ENCODE measurements at regions not wholly inside any gene's neighbourhood (a gene's known extent, or its start where the extent isn't known, plus 50 kb on each side); places are given as distances from the start of the nearest gene placed in this dataset.

DNA sequence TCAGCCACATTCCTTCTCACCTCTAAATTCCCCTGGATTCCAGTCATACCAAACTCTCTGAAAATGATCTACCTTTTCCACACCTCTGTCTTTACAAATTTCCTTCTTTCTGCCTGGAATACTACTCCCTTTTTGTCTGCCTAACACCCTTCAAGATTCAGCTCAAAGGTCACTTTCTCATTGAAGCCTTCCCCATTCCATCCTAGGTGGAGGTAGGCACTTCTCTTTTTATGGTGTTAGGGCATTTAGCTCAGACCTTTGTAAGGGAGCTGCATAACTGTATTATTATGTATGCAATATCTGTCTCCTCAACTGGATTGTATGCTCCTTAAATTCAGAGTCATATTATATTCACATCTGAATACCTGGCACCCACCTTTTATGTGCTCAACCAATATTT is 137.7 kb downstream of the RCHY1 start:
- H3K9me3 Mint-ChIP-seq: peaks cover 3% of the 10 kb centered on the region
- no peak overlapping the region for H3K4me3 Mint-ChIP-seq
- H3K4me1 Mint-ChIP-seq (ENCODE audit: unreplicated experiment): no peaks in the 10 kb centered on the region
- TF ChIP-seq, protein P1, sequence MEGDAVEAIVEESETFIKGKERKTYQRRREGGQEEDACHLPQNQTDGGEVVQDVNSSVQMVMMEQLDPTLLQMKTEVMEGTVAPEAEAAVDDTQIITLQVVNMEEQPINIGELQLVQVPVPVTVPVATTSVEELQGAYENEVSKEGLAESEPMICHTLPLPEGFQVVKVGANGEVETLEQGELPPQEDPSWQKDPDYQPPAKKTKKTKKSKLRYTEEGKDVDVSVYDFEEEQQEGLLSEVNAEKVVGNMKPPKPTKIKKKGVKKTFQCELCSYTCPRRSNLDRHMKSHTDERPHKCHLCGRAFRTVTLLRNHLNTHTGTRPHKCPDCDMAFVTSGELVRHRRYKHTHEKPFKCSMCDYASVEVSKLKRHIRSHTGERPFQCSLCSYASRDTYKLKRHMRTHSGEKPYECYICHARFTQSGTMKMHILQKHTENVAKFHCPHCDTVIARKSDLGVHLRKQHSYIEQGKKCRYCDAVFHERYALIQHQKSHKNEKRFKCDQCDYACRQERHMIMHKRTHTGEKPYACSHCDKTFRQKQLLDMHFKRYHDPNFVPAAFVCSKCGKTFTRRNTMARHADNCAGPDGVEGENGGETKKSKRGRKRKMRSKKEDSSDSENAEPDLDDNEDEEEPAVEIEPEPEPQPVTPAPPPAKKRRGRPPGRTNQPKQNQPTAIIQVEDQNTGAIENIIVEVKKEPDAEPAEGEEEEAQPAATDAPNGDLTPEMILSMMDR (conservative IDR thresholded peaks at IDR 0.05): no peak
- no peak overlapping the region for H3K27ac Mint-ChIP-seq
- H3K36me3 Mint-ChIP-seq: no peaks in the 10 kb centered on the region
- no peak for DNase-seq (ENCODE audit: extremely low spot score, unreplicated experiment)
- H3K27me3 Mint-ChIP-seq: no peaks in the 10 kb centered on the region

DNA sequence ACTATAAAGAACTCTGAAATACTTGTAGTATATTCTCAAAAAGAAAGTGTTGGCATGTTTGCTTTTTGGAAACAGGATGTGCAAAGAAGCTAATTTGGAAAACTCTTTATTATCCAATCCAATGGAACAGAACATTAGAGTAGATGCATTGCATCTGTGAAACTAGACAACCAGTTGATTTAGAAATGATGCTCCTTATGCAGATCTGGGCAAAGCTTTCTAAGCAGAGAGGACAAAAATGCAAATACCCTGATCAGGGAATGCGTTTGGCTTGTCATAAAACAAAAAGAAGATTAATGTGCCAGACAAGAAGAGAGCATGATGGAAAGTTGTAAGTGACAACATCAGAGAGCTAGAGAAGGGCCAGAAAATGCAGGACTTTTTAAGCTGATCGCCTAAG is 142.3 kb downstream of the RCHY1 start:
- Mint-ChIP-seq H3K4me1 (ENCODE audit: unreplicated experiment) (no peaks in the 10 kb centered on the region), H3K4me3 (no peak overlapping the region), H3K36me3 (no peaks in the 10 kb centered on the region), H3K9me3 (no peaks in the 10 kb centered on the region), H3K27me3 (no peaks in the 10 kb centered on the region), H3K27ac (no peak overlapping the region)
- TF ChIP-seq, protein P1 (conservative IDR thresholded peaks at IDR 0.05): no peak
- DNase-seq (ENCODE audit: extremely low spot score, unreplicated experiment): no peak

DNA sequence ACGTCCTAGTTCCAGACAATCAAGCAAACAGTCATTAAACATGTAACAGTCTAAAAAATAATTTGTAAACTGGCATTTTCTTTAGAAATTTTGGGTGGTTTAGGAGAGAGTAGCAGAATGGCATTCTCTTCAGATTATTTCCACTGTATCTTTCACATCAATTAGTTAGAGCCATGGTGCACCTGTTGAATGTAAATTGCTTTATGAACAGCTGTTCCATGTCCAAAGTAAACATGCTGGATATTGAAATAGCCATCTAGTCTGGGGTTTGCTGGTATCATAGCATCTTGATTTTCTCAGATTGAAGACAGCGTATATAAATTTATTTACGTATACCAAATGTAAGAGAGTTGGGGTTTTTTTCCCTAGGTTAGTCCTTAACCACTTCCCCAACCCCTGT is 143.6 kb downstream of the RCHY1 start:
- no peak overlapping the region for H3K27ac Mint-ChIP-seq
- no peak for DNase-seq (ENCODE audit: extremely low spot score, unreplicated experiment)
- H3K36me3 Mint-ChIP-seq: no peaks in the 10 kb centered on the region
- TF ChIP-seq, protein P1 (conservative IDR thresholded peaks at IDR 0.05): no peak
- no peaks in the 10 kb centered on the region for H3K9me3 Mint-ChIP-seq
- no peaks in the 10 kb centered on the region for H3K27me3 Mint-ChIP-seq
- no peak overlapping the region for H3K4me3 Mint-ChIP-seq
- H3K4me1 Mint-ChIP-seq (ENCODE audit: unreplicated experiment): no peaks in the 10 kb centered on the region

DNA sequence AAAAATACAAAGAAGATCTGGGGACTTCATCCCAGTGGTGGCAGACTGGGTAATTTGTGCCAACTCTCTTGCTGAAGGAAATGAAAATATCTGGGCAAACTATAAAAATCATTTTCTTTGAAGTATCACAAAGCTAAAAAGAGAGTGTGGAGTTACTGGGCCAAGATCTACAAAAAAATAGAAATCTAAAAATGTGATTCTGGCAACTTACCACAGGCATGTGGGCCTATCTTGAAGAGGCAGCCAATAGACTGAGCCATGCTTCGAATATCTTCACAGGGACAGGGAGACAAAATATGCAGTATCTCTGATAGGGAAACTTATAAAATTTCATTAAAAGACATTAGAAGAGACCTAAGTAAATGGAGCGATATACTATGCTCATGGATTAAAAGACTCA is 168.8 kb downstream of the RCHY1 start:
- DNase-seq (ENCODE audit: extremely low spot score, unreplicated experiment): no peak
- Mint-ChIP-seq H3K27me3 (no peaks in the 10 kb centered on the region), H3K4me3 (no peak overlapping the region), H3K4me1 (ENCODE audit: unreplicated experiment) (no peaks in the 10 kb centered on the region), H3K27ac (no peak overlapping the region), H3K36me3 (no peaks in the 10 kb centered on the region), H3K9me3 (no peaks in the 10 kb centered on the region)
- TF ChIP-seq, protein P1 (conservative IDR thresholded peaks at IDR 0.05): no peak

DNA sequence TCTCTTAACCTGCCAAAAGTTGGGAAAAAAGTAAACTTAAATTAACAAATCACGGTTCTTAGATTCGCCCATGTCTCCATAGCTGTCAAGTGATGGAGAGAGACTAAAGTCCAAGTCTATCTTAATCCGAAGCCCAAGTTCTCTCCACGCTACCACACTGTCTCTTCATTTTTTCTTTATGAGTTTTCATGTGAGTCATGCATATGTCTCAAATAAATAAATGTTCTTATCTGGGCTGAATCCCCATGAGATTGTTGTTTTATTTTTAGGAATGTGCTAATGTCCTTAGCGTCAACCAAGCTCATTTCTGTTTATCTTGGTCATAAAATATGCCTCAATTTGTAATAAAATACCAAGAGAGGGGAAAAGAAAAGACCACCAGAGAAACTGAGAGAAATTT is 169.3 kb downstream of the RCHY1 start:
- no peak overlapping the region for H3K4me3 Mint-ChIP-seq

More for the DNA sequence above, 169.3 kb downstream of the RCHY1 start:
- Mint-ChIP-seq H3K27ac (no peak overlapping the region), H3K36me3 (no peaks in the 10 kb centered on the region), H3K27me3 (no peaks in the 10 kb centered on the region), H3K9me3 (no peaks in the 10 kb centered on the region), H3K4me1 (ENCODE audit: unreplicated experiment) (no peaks in the 10 kb centered on the region)
- TF ChIP-seq, protein P1 (conservative IDR thresholded peaks at IDR 0.05): no peak
- DNase-seq (ENCODE audit: extremely low spot score, unreplicated experiment): no peak
